ENCODE measurements at regions not wholly inside any gene's neighbourhood (a gene's known extent, or its start where the extent isn't known, plus 50 kb on each side); places are given as distances from the start of the nearest gene placed in this dataset.
"Not testable (repeated sequence)": the region's sequence is repeated elsewhere in the genome, so short reads cannot be mapped to it uniquely, and the experiment has no call there.

DNA sequence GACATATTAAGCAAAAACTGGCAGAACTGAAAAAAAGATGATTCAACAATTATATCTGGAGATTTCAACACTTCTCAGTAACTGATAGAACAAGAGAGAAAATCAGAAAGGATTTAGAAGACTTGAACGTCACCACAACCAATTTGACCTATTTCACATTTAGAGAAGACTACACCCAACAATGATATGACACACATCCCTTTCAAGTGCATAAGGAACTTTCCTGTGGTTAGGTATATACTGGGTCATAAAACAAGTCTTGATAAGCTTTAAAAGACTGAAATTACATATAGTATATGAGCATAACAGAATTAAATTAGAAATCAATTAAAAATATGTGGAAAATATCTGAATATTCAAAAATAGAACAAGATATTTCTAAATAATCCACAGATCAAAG lies 201.2 kb upstream of the HAND2 start:
- TF ChIP-seq POLR2A (IDR thresholded peaks at IDR 0.05; ENCODE audit: low read depth, low read length), result no peak
- DNase-seq (ENCODE audit: insufficient read length, low spot score) (no peak), FAIRE-seq (no peak)

DNA sequence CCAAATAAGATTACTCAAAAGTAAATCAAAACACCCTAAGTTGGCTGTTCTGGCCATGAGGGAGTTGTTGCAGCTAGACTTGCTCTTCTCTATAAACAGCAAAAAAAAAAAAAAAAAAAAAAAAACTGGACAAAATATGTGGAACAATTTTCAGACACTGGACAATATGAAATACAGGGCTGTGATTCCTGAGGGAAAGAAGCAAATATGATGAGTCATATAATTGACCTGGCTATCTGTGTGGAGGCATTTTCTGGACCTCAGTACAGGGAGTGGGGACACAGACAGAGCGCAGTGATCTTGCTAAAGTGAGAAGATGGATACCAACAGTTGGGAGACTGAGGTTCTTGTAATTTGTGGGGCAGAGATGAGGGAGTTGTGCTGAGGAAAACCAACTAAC lies 192.0 kb upstream of the HAND2 start:
- TF ChIP-seq POLR2A (IDR thresholded peaks at IDR 0.05; ENCODE audit: low read depth, low read length), result no peak
- DNase-seq (ENCODE audit: insufficient read length, low spot score) (no peak), FAIRE-seq (no peak)

DNA sequence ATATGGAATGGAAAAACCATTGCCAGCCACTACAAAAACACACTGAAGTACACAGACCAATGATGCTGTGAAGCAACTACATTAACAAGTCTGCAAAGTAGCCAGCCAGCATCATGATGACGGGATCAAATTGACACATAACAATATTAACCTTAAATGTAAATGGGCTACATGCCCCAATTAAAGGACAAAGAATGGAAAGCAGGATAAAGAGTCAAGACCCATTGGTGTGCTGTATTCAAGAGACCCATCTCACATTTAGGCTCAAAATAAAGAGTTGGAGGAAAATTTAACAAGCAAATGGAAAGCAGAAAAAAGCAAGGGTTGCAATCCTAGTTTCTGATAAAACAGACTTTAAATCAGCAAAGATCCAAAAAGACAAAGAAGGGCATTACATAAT lies 188.5 kb upstream of the HAND2 start:
- FAIRE-seq; DNase-seq (ENCODE audit: insufficient read length, low spot score): not testable (repeated sequence)

DNA sequence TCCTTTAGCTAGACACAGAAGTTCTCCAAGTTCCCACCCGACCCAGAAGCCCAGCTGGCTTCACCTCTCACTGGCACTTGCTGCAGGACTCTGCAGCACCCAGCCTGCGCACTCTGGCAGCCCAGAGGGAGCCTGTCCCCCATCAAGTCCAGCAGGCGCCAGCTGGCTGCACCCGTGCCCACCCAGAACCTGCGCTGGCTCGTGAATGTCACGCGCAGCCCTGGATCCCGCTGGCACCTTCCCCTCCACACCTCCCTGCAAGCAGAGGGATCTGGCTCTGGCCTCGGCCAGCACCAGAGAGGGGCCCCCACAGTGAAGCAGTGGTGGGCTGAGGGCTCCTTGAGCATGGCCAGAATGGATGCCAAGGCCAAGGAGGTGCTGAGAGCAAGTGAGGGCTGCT lies 187.6 kb upstream of the HAND2 start:
- DNase-seq (ENCODE audit: insufficient read length, low spot score) (no peak), FAIRE-seq (no peak)
- no peak for TF ChIP-seq POLR2A (IDR thresholded peaks at IDR 0.05; ENCODE audit: low read depth, low read length)

DNA sequence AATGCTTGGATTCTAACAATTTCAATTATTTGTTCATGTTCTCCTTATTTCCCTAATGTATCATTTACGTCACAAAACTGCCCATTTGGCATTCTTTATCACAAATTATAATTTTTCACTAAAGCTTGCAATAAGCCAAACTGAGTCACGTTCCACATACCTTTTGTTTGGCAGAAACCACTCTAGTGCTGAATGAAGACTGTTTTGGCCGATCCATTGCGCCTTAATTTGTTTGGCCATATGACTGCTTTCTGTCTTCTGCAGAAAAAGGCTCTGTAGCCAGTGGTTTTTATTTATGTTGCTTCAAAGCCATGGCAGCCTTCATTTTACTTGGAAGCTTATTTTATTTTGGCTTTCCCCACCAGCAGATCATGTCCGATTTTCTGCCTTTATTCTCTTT lies 184.4 kb upstream of the HAND2 start:
- no peak for FAIRE-seq
- no peak for TF ChIP-seq POLR2A (IDR thresholded peaks at IDR 0.05; ENCODE audit: low read depth, low read length)
- no peak for DNase-seq (ENCODE audit: insufficient read length, low spot score)

DNA sequence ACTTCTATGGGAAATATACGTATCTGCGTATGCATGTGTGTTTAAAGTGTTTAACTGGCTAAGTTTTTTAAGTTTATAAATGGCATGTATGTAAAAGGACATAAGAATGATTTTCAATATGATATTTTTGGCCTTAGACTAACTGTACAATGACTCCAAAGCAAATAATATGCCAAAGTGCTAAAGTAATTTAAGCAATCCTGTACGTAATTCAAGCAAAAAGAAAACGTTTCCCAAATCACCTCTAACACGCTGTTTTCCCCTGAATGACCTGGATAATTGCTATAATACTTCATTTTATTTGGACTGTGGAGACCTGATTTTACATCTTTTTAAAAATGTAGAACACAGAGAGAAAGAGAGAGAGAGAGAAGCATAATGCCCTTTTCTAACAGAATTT lies 183.0 kb upstream of the HAND2 start:
- TF ChIP-seq POLR2A (IDR thresholded peaks at IDR 0.05; ENCODE audit: low read depth, low read length), result no peak
- FAIRE-seq, result no peak
- DNase-seq (ENCODE audit: insufficient read length, low spot score), result no peak

DNA sequence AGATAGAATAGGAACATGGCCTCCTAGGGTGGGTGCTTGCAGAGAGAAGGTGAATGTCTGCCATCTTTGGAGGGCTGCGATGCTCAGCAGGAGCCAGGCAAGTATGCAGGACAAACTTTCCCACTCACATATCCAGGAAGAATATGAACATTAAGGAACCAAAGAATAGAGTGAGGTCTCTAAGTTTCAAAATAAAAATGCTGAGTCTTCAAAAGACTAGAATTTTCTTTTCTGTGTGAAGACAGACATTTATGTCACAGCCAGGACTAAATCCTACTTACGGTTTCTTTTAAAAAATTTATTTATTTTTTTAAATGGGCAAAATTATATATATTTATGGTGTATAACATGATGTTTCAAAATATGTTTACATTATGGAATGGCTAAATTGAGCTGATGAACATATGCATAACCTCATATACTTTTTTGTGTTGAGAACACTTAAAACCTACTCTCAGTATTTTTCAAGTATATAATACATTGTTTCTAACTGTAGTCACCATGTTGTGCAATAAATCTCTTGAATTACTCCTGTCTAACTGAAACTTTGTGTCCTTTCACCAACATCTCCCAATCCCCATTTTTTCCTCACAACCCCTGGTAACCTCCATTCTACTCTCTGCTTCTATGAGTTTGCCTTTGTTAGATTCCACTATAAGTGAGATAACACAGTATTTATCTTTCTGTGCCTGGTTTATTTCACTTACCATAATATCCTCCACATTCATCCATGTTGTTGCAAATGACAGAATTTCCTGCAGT lies 177.8 kb upstream of the HAND2 start:
- no peak for FAIRE-seq
- no peak for TF ChIP-seq POLR2A (IDR thresholded peaks at IDR 0.05; ENCODE audit: low read depth, low read length)
- no peak for DNase-seq (ENCODE audit: insufficient read length, low spot score)

DNA sequence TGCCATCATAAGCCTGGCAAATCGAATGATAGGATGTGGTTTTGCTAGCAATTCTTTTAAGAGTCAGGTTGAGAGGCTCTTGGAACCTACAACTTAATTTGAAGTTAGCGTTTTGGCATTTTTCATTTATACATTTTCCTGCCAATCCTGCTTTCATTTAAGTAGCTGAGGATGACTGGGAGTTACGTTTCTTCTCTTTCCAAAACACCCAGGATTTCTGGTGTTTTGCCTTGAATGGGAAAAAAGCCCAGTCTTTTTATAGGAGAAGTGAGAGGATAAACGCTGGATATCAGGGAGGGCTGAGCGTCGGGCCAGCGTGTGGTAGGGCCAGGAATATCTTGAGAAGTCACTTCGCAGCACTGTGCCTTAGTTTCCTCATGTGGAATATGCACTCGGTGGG lies 174.2 kb upstream of the HAND2 start:
- no peak for TF ChIP-seq POLR2A (IDR thresholded peaks at IDR 0.05; ENCODE audit: low read depth, low read length)
- FAIRE-seq, result no peak

DNA sequence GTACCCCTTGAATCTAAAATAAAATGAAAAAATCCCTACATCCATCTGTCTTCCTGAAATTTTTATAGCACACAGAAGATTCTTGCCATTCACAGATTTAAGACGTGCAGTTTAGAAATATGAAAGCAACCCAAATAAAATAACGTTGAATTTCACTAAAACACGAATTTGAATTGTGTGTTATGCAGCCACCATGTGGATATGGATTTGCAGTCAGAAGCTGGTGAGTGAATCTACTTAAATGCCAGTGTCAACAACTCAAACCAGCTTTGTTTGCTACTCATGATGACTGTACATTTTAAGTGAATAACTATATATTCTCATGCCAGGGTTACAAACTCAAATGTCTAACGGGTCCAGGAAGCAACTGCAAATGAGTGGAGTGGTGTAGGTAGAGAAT lies 173.0 kb upstream of the HAND2 start:
- DNase-seq (ENCODE audit: insufficient read length, low spot score) (no peak), FAIRE-seq (no peak)
- no peak for TF ChIP-seq POLR2A (IDR thresholded peaks at IDR 0.05; ENCODE audit: low read depth, low read length)

More for the DNA sequence above, 174.2 kb upstream of the HAND2 start:
- DNase-seq (ENCODE audit: insufficient read length, low spot score), result no peak

DNA sequence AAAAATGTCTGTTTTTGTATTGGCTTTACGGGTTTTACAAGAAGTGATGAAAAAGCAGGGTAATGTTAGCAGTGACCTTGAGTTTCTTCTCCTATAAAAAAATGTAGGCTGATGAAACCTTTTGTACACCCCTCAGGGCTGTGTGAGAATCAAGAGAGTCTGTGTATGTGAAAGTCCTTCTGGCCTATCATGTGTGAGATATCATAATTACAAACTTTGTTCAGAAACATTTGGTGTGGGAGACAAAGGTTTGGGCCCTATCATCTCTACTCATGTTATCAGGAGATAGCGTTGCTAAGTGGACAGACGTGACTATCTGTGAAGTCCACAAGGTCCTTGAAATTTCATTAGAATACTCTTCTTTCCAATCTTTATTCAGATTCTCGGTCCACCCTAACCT lies 170.6 kb upstream of the HAND2 start:
- no peak for DNase-seq (ENCODE audit: insufficient read length, low spot score)
- FAIRE-seq, result no peak
- TF ChIP-seq POLR2A (IDR thresholded peaks at IDR 0.05; ENCODE audit: low read depth, low read length), result no peak

DNA sequence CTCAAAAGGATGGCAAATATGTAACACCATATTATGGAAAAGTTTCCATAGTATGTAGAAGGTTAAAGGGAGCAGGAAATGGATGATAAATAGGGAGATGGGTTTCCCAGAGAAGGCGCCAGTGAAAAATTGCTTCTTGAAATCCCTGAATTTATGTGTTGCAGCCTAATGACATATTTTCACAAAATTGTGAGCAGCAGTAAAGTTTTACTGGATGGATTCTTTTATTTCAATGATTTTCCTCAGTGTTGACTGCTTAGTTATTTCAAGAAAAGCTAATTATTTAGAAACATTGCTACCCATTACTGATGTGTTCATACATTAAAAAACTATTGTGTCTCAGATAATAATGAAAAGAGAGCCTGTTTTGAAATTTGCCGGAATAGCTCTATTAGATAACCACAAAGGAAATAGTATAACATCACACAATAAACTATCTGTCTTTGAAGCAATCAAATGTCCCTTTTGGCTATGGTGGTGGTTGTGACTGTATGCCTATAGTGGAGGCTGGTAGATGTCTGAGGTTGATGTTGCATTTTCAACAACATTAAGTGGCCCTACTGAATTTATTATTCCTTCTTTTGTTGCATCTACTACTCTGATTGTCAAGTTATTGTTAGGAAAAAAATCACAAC lies 169.9 kb upstream of the HAND2 start:
- no peak for TF ChIP-seq POLR2A (IDR thresholded peaks at IDR 0.05; ENCODE audit: low read depth, low read length)
- no peak for DNase-seq (ENCODE audit: insufficient read length, low spot score)
- no peak for FAIRE-seq

DNA sequence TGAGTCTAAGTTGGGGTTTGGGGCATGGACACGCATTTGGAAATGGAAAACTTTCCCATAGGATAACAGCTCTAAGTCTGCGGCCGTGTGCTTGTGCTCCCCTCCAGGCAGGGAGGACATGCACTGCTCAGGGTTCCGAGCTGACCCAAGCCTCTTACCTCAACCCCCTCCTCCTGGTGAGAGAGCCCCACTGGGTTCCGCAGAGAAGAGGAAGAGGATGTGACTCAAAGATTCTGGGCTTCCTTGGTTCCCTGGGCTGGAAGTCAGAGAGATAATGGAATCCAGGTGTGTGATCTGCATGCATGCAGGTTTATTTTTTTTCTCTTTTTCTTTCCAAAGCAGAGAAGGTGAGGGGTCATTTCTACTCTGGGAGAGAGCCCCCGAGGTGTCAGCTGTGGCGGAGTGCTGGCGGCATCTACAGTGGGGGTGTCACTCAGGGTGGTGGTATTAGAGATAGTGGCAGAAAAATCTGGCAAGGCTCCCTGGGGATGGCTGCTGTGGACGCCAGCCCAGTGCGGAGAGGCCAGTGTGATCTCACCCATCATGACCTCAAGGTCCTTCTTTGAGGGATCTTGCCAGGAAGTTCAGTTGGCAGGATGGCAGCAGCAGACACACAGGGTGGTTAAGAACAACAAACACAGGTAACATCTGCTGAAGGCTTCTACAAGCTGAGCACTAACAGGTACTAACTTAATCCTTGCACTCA lies 168.7 kb upstream of the HAND2 start:
- DNase-seq (ENCODE audit: insufficient read length, low spot score) (no peak), FAIRE-seq (no peak)
- no peak for TF ChIP-seq POLR2A (IDR thresholded peaks at IDR 0.05; ENCODE audit: low read depth, low read length)

DNA sequence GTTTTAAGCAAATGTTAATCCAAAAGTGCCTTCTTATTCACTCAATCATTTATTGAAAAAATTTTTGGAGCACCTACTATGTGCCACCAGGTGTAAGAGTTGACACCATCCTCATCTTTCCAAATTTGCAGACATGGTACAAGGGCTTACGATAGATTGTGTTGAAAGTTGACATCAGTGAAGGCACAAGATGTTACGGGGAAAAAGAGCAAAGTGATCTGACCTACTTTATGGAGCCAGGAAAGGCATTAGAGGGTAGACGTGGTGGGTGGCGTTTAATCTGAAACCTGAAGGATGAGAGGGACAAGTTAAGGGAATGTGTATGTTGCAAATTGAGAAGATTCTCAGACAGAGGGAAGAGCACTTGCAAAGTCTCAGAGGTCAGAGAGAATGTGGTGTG lies 167.8 kb upstream of the HAND2 start:
- FAIRE-seq (no peak), DNase-seq (ENCODE audit: insufficient read length, low spot score) (no peak)
- TF ChIP-seq POLR2A (IDR thresholded peaks at IDR 0.05; ENCODE audit: low read depth, low read length), result no peak

DNA sequence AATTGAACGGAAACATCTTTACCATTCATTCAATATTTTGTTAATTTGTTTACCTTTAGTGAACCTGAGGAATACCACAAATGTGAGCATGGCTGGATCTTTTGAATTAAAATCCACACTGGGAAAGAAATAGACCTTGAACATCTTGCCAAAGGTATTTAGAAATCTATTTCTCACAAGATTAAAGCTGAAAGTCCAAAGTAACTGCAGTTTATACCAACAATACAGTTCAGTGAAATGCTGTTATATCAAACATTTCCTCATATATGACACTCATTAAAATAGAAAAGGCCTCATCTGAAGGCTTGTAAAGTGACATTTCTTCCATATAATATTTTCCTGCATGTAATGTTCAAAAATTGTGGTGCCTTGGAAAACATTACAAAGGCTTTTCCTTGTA lies 166.5 kb upstream of the HAND2 start:
- no peak for TF ChIP-seq POLR2A (IDR thresholded peaks at IDR 0.05; ENCODE audit: low read depth, low read length)
- no peak for FAIRE-seq
- no peak for DNase-seq (ENCODE audit: insufficient read length, low spot score)

DNA sequence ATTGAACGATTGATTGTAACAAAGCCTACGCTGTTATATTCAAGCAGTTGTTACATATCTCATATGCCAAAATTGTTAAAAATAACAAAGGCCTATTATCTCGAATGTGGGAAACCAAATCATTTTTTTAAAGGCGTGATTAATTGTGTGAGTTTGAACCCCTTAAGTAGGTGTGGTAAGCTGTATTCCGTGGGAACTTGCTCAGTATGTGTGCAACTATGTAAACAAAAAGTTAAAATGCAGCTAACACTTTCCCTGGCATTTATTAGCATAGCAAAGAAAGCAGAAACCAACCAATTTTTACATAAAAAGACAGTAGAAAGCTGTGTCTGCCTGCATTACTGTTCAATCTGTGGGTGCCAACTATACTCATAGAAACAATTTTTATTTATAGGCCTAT lies 166.0 kb upstream of the HAND2 start:
- TF ChIP-seq POLR2A (IDR thresholded peaks at IDR 0.05; ENCODE audit: low read depth, low read length), result no peak
- DNase-seq (ENCODE audit: insufficient read length, low spot score) (no peak), FAIRE-seq (no peak)
